Right cardiac atrium (tissue), 5 donors: ENCODE measurements at regions not wholly inside any gene's neighbourhood (a gene's known extent, or its start where the extent isn't known, plus 50 kb on each side); places are given as distances from the start of the nearest gene placed in this dataset.
A peak's percentile ranks its signal among the peaks of the same experiment; 100 is the strongest.
"Not testable (repeated sequence)": the region's sequence is repeated elsewhere in the genome, so short reads cannot be mapped to it uniquely, and the experiment has no call there.

Experiments used
- ATAC-seq, 2 donors: fragments of 200-7000 bp; cut with Tn5 transposase; one replicate each; pipeline versions ENCODE4 v1.8.0 to v1.9.1; 2020; ENCODE audit warnings: moderate library complexity in 2 of 2, mild to moderate bottlenecking in 1 of 2
- DNase-seq, 3 donors: peaks; one replicate each; pipeline ENCODE4 v3.0.0-alpha.2; 2020
- H3K27ac ChIP-seq: one replicate; pipeline ENCODE4 v1.5.1; 2013; ENCODE audit warnings: mild to moderate bottlenecking, low read length, control low read depth, moderate library complexity
- H3K27me3 ChIP-seq: one replicate; pipeline ENCODE4 v1.6.1; 2013; ENCODE audit not compliant: control insufficient read depth, insufficient read depth
- H3K4me1 ChIP-seq: one replicate; pipeline ENCODE4 v1.6.1; 2013; ENCODE audit warnings: low read length; ENCODE audit not compliant: control insufficient read depth, insufficient read depth
- H3K4me3 ChIP-seq: one replicate; pipeline ENCODE4 v1.5.1; 2013; ENCODE audit warnings: low read length, control low read depth
- H3K9me3 ChIP-seq: one replicate; pipeline ENCODE4 v1.6.1; 2013; ENCODE audit warnings: low read length; ENCODE audit not compliant: control insufficient read depth
- WGBS: extraction: QIAGEN DNeasy Blood & Tissue Kit; methylation state at CpG from one replicate; pipeline ENCODE4 v1.1.7; 2013; 5-methylcytosine and 5-hydroxymethylcytosine counted together
- intact Hi-C, 4 donors: fragments of 100-400 bp; cut with DNase I; formaldehyde crosslinking; loops; one replicate each; pipeline versions ENCODE4 v1.11.0 to v1.14.0; 2022 to 2023
- donor health status: healthy with polysubstance abuse.
- donor health status: DM: no; HTN: yes; CAD: no.
- donor health status: DM: no; HTN: no; CAD: no.
- donor health status: DM: no; HTN: yes; CAD: no; lungs with severe emphysema.
- donor health status: DM: yes; HTN: yes; CAD: no.

- no peaks in the 10 kb centered on the region for H3K9me3 ChIP-seq
- 48% methylated on average over 6 of the region's 6 CpGs for WGBS
- H3K4me1 ChIP-seq: no peaks in the 10 kb centered on the region
- ATAC-seq (no peak), DNase-seq (no peak)
- H3K27ac ChIP-seq: no peak overlapping the region
- intact Hi-C loops: no loop called here
- no peaks in the 10 kb centered on the region for H3K27me3 ChIP-seq
- no peak overlapping the region for H3K4me3 ChIP-seq
Measured at GRCh38 chr14:49114161-49114893, 471.9 kb downstream of the RPS29 start.

- no peaks in the 10 kb centered on the region for H3K4me1 ChIP-seq
- DNase-seq (no peak), ATAC-seq (peak in 1 of 2 donors; percentile 43)
- intact Hi-C loops: no loop called here
- WGBS: 26% methylated on average over 8 of the region's 8 CpGs
- no peak overlapping the region for H3K27ac ChIP-seq
- H3K9me3 ChIP-seq: no peaks in the 10 kb centered on the region
- H3K4me3 ChIP-seq: no peak overlapping the region
- H3K27me3 ChIP-seq: no peaks in the 10 kb centered on the region
Measured at GRCh38 chr14:49106741-49107667, 479.2 kb downstream of the RPS29 start.

- no peak for DNase-seq
- H3K4me1 ChIP-seq: no peaks in the 10 kb centered on the region
- no peak overlapping the region for H3K4me3 ChIP-seq
- ATAC-seq: no peak
- H3K27me3 ChIP-seq: no peaks in the 10 kb centered on the region
- H3K27ac ChIP-seq: no peak overlapping the region
- intact Hi-C loops: no loop called here
- 64% methylated on average over 1 of the region's 1 CpG for WGBS
- no peaks in the 10 kb centered on the region for H3K9me3 ChIP-seq
Measured at GRCh38 chr14:49105956-49106355, 480.2 kb downstream of the RPS29 start.

GRCh38 chr14:49105512-49105911, 480.7 kb downstream of the RPS29 start:
- ATAC-seq (no peak), DNase-seq (no peak)
- intact Hi-C loops: no loop called here
- H3K27me3 ChIP-seq: no peaks in the 10 kb centered on the region
- H3K27ac ChIP-seq: no peak overlapping the region
- 92% methylated on average over 4 of the region's 4 CpGs for WGBS
- H3K4me3 ChIP-seq: no peak overlapping the region
- no peaks in the 10 kb centered on the region for H3K4me1 ChIP-seq
- H3K9me3 ChIP-seq: no peaks in the 10 kb centered on the region

GRCh38 chr14:49092345-49092744, 493.8 kb downstream of the RPS29 start:
- Histone ChIP-seq H3K27ac (no peak overlapping the region), H3K4me1 (no peaks in the 10 kb centered on the region), H3K9me3 (no peaks in the 10 kb centered on the region), H3K27me3 (no peaks in the 10 kb centered on the region), H3K4me3 (no peak overlapping the region)
- intact Hi-C loops: no loop called here
- ATAC-seq: no peak
- no peak for DNase-seq
- 58% methylated on average over 1 of the region's 1 CpG for WGBS

GRCh38 chr14:49089107-49089506, 497.1 kb downstream of the RPS29 start:
- WGBS: 65% methylated on average over 3 of the region's 3 CpGs
- H3K27me3 ChIP-seq: no peaks in the 10 kb centered on the region
- no peaks in the 10 kb centered on the region for H3K4me1 ChIP-seq
- DNase-seq (no peak), ATAC-seq (no peak)
- no peak overlapping the region for H3K27ac ChIP-seq
- H3K9me3 ChIP-seq: no peaks in the 10 kb centered on the region
- intact Hi-C loops: no loop called here
- H3K4me3 ChIP-seq: no peak overlapping the region

- H3K4me1 ChIP-seq, H3K27ac ChIP-seq, H3K27me3 ChIP-seq, H3K4me3 ChIP-seq, DNase-seq, ATAC-seq, intact Hi-C loops, H3K9me3 ChIP-seq: not testable (repeated sequence)
Measured at GRCh38 chr14:49073292-49073691, 512.9 kb downstream of the RPS29 start.

GRCh38 chr14:49058511-49058910, 527.7 kb downstream of the RPS29 start:
- H3K4me3 ChIP-seq: no peak overlapping the region
- no peak overlapping the region for H3K27ac ChIP-seq
- intact Hi-C loops: no loop called here
- ATAC-seq (no peak), DNase-seq (no peak)
- H3K27me3 ChIP-seq: no peaks in the 10 kb centered on the region
- no peaks in the 10 kb centered on the region for H3K4me1 ChIP-seq
- 77% methylated on average over 1 of the region's 1 CpG for WGBS
- no peaks in the 10 kb centered on the region for H3K9me3 ChIP-seq

GRCh38 chr14:49057838-49058510, 528.2 kb downstream of the RPS29 start:
- no peak for ATAC-seq

GRCh38 chr14:49056021-49056420, 530.2 kb downstream of the RPS29 start:
- DNase-seq (no peak), ATAC-seq (no peak)
- Histone ChIP-seq H3K27ac (no peak overlapping the region), H3K4me3 (no peak overlapping the region), H3K27me3 (no peaks in the 10 kb centered on the region), H3K9me3 (no peaks in the 10 kb centered on the region), H3K4me1 (no peaks in the 10 kb centered on the region)
- 78% methylated on average over 1 of the region's 1 CpG for WGBS
- intact Hi-C loops: no loop called here

More at GRCh38 chr14:49057838-49058510, 528.2 kb downstream of the RPS29 start:
- H3K4me3 ChIP-seq: no peak overlapping the region
- 73% methylated on average over 1 of the region's 1 CpG for WGBS
- no peak overlapping the region for H3K27ac ChIP-seq
- intact Hi-C loops: no loop called here
- H3K27me3 ChIP-seq: no peaks in the 10 kb centered on the region
- DNase-seq: no peak
- H3K4me1 ChIP-seq: no peaks in the 10 kb centered on the region
- H3K9me3 ChIP-seq: no peaks in the 10 kb centered on the region

- Histone ChIP-seq H3K4me1 (no peaks in the 10 kb centered on the region), H3K27ac (no peak overlapping the region), H3K9me3 (no peaks in the 10 kb centered on the region), H3K4me3 (no peak overlapping the region), H3K27me3 (no peaks in the 10 kb centered on the region)
- intact Hi-C loops: no loop called here
- no peak for DNase-seq
- no peak for ATAC-seq
- 49% methylated on average over 2 of the region's 2 CpGs for WGBS
Measured at GRCh38 chr14:49052521-49052920, 533.7 kb downstream of the RPS29 start.
